SK-N-SH (cell line): ENCODE measurements at regions not wholly inside any gene's neighbourhood (a gene's known extent, or its start where the extent isn't known, plus 50 kb on each side); places are given as distances from the start of the nearest gene placed in this dataset.

Experiments
- CTCF ChIA-PET: fragments of 300-600, 350-600 bp; formaldehyde crosslinking; extraction: SDS; loops from one replicate; lab custom pipeline; 2021; lab: Yijun Ruan, JAX
- POLR2A ChIA-PET: fragments of 350-600 bp; sonication (Branson Sonifier 250); formaldehyde crosslinking; extraction: SDS; loops from one replicate; lab custom pipeline; 2020; ENCODE audit warnings: antibody characterized with exemption, inconsistent platforms; lab: Yijun Ruan, JAX
- DNase-seq: peaks from one replicate; pipeline ENCODE4 v3.0.0; 2012
- H2AFZ ChIP-seq: fragments of 200-600 bp; sonication (generic); 2 replicates; pipeline ENCODE4 v1.8.1; 2016; ENCODE audit warnings: antibody characterized with exemption, mild to moderate bottlenecking, low read depth
- H3F3A ChIP-seq: fragments of 200-600 bp; sonication (generic); replicated peaks from 2 replicates; pipeline ENCODE3; 2016; ENCODE audit warnings: antibody characterized with exemption, mild to moderate bottlenecking; ENCODE audit not compliant: insufficient read depth
- H3K27ac ChIP-seq, 2 experiments: fragments of 200-500 bp in 1 of 2; fragments of 200-600 bp in 1 of 2; sonication (Bioruptor generic) in 1 of 2; sonication (generic), shearing (Covaris generic) in 1 of 2; 2 replicates each; pipeline versions ENCODE4 v1.5.1 to v1.6.1; 2014 to 2016; ENCODE audit warnings: low read depth in 2 of 2, inconsistent platforms in 1 of 2, low read length in 1 of 2, mild to moderate bottlenecking in 1 of 2, mixed read lengths in 1 of 2
- H3K27me3 ChIP-seq: fragments of 200-600 bp; sonication (generic), shearing (Covaris generic); 2 replicates; pipeline ENCODE4 v1.6.1; 2016; ENCODE audit warnings: mixed run types; ENCODE audit not compliant: insufficient read depth
- H3K36me3 ChIP-seq, 2 experiments: fragments of 200-500 bp in 1 of 2; fragments of 200-600 bp in 1 of 2; sonication (Bioruptor generic) in 1 of 2; sonication (generic) in 1 of 2; replicated peaks in 1 of 2; 2 replicates each; pipeline versions ENCODE3 to v1.5.1; 2014 to 2016; ENCODE audit warnings: low read length in 1 of 2, mild to moderate bottlenecking in 1 of 2; ENCODE audit not compliant: insufficient read depth in 2 of 2, control insufficient read depth in 1 of 2
- H3K4me1 ChIP-seq, 2 experiments: fragments of 200-500 bp in 1 of 2; fragments of 200-600 bp in 1 of 2; sonication (Bioruptor generic) in 1 of 2; sonication (generic), shearing (Covaris generic) in 1 of 2; 2 replicates each; pipeline versions ENCODE4 v1.5.1 to v1.6.1; 2014 to 2016; ENCODE audit warnings: low read depth in 1 of 2, low read length in 1 of 2, mixed run types in 1 of 2; ENCODE audit not compliant: insufficient read depth in 2 of 2, control insufficient read depth in 1 of 2
- H3K4me2 ChIP-seq: fragments of 200-600 bp; sonication (generic), shearing (Covaris generic); 2 replicates; pipeline ENCODE4 v1.6.1; 2017; ENCODE audit warnings: mixed run types
- H3K4me3 ChIP-seq, 2 experiments: fragments of 200-500 bp in 1 of 2; fragments of 200-600 bp in 1 of 2; sonication (Bioruptor generic) in 1 of 2; sonication (generic), shearing (Covaris generic) in 1 of 2; 2 replicates each; pipeline versions ENCODE4 v1.5.1 to v1.8.1; 2014 to 2016; ENCODE audit warnings: low read depth in 2 of 2, inconsistent platforms in 1 of 2, low read length in 1 of 2, mild to moderate bottlenecking in 1 of 2, mixed read lengths in 1 of 2, moderate library complexity in 1 of 2
- H3K79me2 ChIP-seq: fragments of 200-600 bp; sonication (generic); 2 replicates; pipeline ENCODE4 v1.8.1; 2017; ENCODE audit warnings: mild to moderate bottlenecking; ENCODE audit not compliant: insufficient read depth
- H3K9ac ChIP-seq: fragments of 200-600 bp; sonication (generic); 2 replicates; pipeline ENCODE4 v1.6.1; 2017; ENCODE audit warnings: mixed run types
- H3K9me2 ChIP-seq: fragments of 200-600 bp; sonication (generic); 2 replicates; pipeline ENCODE4 v1.6.1; 2017; ENCODE audit warnings: mixed run types
- H3K9me3 ChIP-seq: fragments of 200-600 bp; sonication (generic); 2 replicates; pipeline ENCODE4 v1.6.1; 2017; ENCODE audit warnings: mixed run types, mild to moderate bottlenecking, moderate library complexity
- H4K20me1 ChIP-seq: fragments of 200-600 bp; sonication (generic); 2 replicates; pipeline ENCODE4 v1.6.1; 2017; ENCODE audit warnings: mild to moderate bottlenecking, mixed run types; ENCODE audit not compliant: insufficient read depth
- CHD2 ChIP-seq: fragments of 150-350 bp; IDR thresholded peaks from 2 replicates; pipeline ENCODE4 v1.6.1; 2018; ENCODE audit warnings: low read length; ENCODE audit not compliant: partially characterized antibody
- FOXJ3 ChIP-seq: sonication (generic); formaldehyde crosslinking; IDR thresholded peaks from 2 replicates; pipeline ENCODE4 v1.5.1; 2020; ENCODE audit warnings: mild to moderate bottlenecking, missing genetic modification reagents
- GATA2 ChIP-seq: sonication (generic); formaldehyde crosslinking; IDR thresholded peaks from 2 replicates; pipeline ENCODE4 v1.5.0; 2020; ENCODE audit warnings: mild to moderate bottlenecking, missing genetic modification reagents
- JUND ChIP-seq: IDR thresholded peaks from 2 replicates; pipeline ENCODE4 v1.4.0; 2012
- PBX3 ChIP-seq: IDR thresholded peaks from 2 replicates; pipeline ENCODE4; 2012
- POLR2AphosphoS5 ChIP-seq: IDR thresholded peaks from 2 replicates; pipeline ENCODE4 v1.6.1; 2012; ENCODE audit warnings: low read depth, low read length
- RAD21 ChIP-seq: IDR thresholded peaks from 2 replicates; pipeline ENCODE4 v1.6.1; 2012; ENCODE audit warnings: mild to moderate bottlenecking, low read length
- SMC3 ChIP-seq: IDR thresholded peaks from 2 replicates; pipeline ENCODE4 v1.6.1; 2012; ENCODE audit warnings: low read depth, low read length, improper control_type of control experiment
- TCF12 ChIP-seq: IDR thresholded peaks from 2 replicates; pipeline ENCODE4 v1.4.0; 2012
- TEAD4 ChIP-seq: IDR thresholded peaks from 2 replicates; pipeline ENCODE4 v1.4.0; 2012; ENCODE audit warnings: mild to moderate bottlenecking, borderline replicate concordance; ENCODE audit not compliant: insufficient read depth
- USF1 ChIP-seq: IDR thresholded peaks from 2 replicates; pipeline ENCODE4 v1.4.0; 2012; ENCODE audit warnings: low read depth, borderline replicate concordance
- ZBTB33 ChIP-seq: IDR thresholded peaks from 2 replicates; pipeline ENCODE4 v1.4.0; 2012; ENCODE audit warnings: low read depth, borderline replicate concordance
- WGBS: methylation state at CpG from one replicate; pipeline ENCODE4 v1.1.6; 2017; ENCODE audit warnings: low lambda C conversion rate; 5-methylcytosine and 5-hydroxymethylcytosine counted together
- TF ChIP-seq, protein P1 (sequence below): fragments of 150-350 bp; IDR thresholded peaks from 2 replicates; pipeline ENCODE4 v1.6.1; 2017; ENCODE audit warnings: antibody characterized with exemption, low read length, low read depth, borderline replicate concordance
- TF ChIP-seq, protein P2 (sequence below): fragments of 150-350 bp; IDR thresholded peaks from 2 replicates; pipeline ENCODE4 v1.6.1; 2016; ENCODE audit warnings: mild to moderate bottlenecking, low read depth, low read length
- TF ChIP-seq, protein P3 (sequence below): IDR thresholded peaks from 2 replicates; pipeline ENCODE4 v1.4.0; 2012; ENCODE audit warnings: low read depth
- TF ChIP-seq, protein P4 (sequence below): IDR thresholded peaks from 2 replicates; pipeline ENCODE4 v1.6.1; 2012; ENCODE audit warnings: mild to moderate bottlenecking, low read depth, low read length, moderate library complexity

DNA sequence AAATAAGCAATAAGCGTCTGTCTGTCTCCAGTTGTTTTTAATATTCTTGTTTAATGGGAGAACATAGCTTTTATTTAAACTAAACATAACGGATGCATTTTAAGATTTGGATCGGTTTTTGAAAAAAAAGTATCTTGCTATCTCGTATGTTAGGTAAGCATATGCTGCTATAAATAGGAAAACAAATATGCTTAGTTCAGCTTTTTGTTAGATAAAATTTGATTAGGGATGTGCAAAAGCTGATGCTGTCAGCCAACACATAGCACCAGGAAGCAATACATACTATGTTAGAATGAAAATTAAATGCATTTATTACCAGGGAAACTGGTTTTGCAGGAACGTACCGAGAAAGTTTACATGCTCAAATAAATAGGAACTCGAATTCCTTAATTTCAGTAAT lies 843.1 kb upstream of the WWC1 start:
- Histone ChIP-seq H3F3A (no peaks in the 10 kb centered on the region), H3K79me2 (no peaks in the 10 kb centered on the region), H4K20me1 (no peaks in the 10 kb centered on the region), H3K9me3 (no peaks in the 10 kb centered on the region), H3K9ac (no peak overlapping the region), H3K27me3 (no peaks in the 10 kb centered on the region), H3K9me2 (no peaks in the 10 kb centered on the region), H3K4me2 (no peak overlapping the region), H3K27ac (no peak overlapping the region), H3K4me3 (no peak overlapping the region), H2AFZ (no peak overlapping the region), H3K4me1 (peaks cover 0 to 6% of the 10 kb centered on the region in 2 experiments; a peak in 1 of 4 replicates), H3K36me3 (no peaks in the 10 kb centered on the region)
- CTCF ChIA-PET = no interaction called here
- POLR2A ChIA-PET = no interaction called here
- no peak for DNase-seq
- 40% methylated on average over 7 of the region's 7 CpGs for WGBS
- TF ChIP-seq TCF12 = no peak
- no peak for TF ChIP-seq SMC3
- TF ChIP-seq, protein P1, sequence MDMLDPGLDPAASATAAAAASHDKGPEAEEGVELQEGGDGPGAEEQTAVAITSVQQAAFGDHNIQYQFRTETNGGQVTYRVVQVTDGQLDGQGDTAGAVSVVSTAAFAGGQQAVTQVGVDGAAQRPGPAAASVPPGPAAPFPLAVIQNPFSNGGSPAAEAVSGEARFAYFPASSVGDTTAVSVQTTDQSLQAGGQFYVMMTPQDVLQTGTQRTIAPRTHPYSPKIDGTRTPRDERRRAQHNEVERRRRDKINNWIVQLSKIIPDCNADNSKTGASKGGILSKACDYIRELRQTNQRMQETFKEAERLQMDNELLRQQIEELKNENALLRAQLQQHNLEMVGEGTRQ = no peak
- no peak for TF ChIP-seq JUND
- TF ChIP-seq RAD21 = no peak
- TF ChIP-seq USF1 = no peak
- TF ChIP-seq, protein P2, sequence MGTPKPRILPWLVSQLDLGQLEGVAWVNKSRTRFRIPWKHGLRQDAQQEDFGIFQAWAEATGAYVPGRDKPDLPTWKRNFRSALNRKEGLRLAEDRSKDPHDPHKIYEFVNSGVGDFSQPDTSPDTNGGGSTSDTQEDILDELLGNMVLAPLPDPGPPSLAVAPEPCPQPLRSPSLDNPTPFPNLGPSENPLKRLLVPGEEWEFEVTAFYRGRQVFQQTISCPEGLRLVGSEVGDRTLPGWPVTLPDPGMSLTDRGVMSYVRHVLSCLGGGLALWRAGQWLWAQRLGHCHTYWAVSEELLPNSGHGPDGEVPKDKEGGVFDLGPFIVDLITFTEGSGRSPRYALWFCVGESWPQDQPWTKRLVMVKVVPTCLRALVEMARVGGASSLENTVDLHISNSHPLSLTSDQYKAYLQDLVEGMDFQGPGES = no peak
- TF ChIP-seq CHD2 = no peak
- TF ChIP-seq FOXJ3 (CRISPR knock-in tag) = no peak
- TF ChIP-seq PBX3 = no peak
- TF ChIP-seq POLR2AphosphoS5 = no peak
- TF ChIP-seq ZBTB33 = no peak
- TF ChIP-seq TEAD4 = no peak
- no peak for TF ChIP-seq GATA2 (CRISPR knock-in tag)
- TF ChIP-seq, protein P3, sequence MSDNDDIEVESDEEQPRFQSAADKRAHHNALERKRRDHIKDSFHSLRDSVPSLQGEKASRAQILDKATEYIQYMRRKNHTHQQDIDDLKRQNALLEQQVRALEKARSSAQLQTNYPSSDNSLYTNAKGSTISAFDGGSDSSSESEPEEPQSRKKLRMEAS = no peak
- TF ChIP-seq, protein P4, sequence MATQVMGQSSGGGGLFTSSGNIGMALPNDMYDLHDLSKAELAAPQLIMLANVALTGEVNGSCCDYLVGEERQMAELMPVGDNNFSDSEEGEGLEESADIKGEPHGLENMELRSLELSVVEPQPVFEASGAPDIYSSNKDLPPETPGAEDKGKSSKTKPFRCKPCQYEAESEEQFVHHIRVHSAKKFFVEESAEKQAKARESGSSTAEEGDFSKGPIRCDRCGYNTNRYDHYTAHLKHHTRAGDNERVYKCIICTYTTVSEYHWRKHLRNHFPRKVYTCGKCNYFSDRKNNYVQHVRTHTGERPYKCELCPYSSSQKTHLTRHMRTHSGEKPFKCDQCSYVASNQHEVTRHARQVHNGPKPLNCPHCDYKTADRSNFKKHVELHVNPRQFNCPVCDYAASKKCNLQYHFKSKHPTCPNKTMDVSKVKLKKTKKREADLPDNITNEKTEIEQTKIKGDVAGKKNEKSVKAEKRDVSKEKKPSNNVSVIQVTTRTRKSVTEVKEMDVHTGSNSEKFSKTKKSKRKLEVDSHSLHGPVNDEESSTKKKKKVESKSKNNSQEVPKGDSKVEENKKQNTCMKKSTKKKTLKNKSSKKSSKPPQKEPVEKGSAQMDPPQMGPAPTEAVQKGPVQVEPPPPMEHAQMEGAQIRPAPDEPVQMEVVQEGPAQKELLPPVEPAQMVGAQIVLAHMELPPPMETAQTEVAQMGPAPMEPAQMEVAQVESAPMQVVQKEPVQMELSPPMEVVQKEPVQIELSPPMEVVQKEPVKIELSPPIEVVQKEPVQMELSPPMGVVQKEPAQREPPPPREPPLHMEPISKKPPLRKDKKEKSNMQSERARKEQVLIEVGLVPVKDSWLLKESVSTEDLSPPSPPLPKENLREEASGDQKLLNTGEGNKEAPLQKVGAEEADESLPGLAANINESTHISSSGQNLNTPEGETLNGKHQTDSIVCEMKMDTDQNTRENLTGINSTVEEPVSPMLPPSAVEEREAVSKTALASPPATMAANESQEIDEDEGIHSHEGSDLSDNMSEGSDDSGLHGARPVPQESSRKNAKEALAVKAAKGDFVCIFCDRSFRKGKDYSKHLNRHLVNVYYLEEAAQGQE = no peak
- TF ChIP-seq, all 33 proteins: peak for 0
